Activated naive CD8-positive, alpha-beta T cell treated with anti-CD3 and anti-CD28 coated beads for 36 hours (primary cell): ENCODE measurements at regions not wholly inside any gene's neighbourhood (a gene's known extent, or its start where the extent isn't known, plus 50 kb on each side); places are given as distances from the start of the nearest gene placed in this dataset.
"Not testable (repeated sequence)": the region's sequence is repeated elsewhere in the genome, so short reads cannot be mapped to it uniquely, and the experiment has no call there.

Source experiments
- DNase-seq: peaks from one replicate; pipeline ENCODE4 v3.0.0; 2021
- H3K27ac Mint-ChIP-seq: one replicate; pipeline ENCODE4 v1.8.0; 2022; ENCODE audit warnings: mild to moderate bottlenecking, moderate library complexity, mixed read lengths
- H3K27me3 Mint-ChIP-seq: one replicate; pipeline ENCODE4 v1.8.0; 2022; ENCODE audit warnings: mild to moderate bottlenecking, mixed read lengths
- H3K36me3 Mint-ChIP-seq: one replicate; pipeline ENCODE4 v1.8.0; 2021; ENCODE audit warnings: mild to moderate bottlenecking, mixed read lengths
- H3K4me1 Mint-ChIP-seq: one replicate; pipeline ENCODE4 v1.8.0; 2021; ENCODE audit warnings: mixed read lengths
- H3K4me3 Mint-ChIP-seq: one replicate; pipeline ENCODE4 v1.8.0; 2022; ENCODE audit warnings: mild to moderate bottlenecking, moderate library complexity, mixed read lengths
- H3K9me3 Mint-ChIP-seq: one replicate; pipeline ENCODE4 v1.8.0; 2022; ENCODE audit warnings: mixed read lengths

DNA sequence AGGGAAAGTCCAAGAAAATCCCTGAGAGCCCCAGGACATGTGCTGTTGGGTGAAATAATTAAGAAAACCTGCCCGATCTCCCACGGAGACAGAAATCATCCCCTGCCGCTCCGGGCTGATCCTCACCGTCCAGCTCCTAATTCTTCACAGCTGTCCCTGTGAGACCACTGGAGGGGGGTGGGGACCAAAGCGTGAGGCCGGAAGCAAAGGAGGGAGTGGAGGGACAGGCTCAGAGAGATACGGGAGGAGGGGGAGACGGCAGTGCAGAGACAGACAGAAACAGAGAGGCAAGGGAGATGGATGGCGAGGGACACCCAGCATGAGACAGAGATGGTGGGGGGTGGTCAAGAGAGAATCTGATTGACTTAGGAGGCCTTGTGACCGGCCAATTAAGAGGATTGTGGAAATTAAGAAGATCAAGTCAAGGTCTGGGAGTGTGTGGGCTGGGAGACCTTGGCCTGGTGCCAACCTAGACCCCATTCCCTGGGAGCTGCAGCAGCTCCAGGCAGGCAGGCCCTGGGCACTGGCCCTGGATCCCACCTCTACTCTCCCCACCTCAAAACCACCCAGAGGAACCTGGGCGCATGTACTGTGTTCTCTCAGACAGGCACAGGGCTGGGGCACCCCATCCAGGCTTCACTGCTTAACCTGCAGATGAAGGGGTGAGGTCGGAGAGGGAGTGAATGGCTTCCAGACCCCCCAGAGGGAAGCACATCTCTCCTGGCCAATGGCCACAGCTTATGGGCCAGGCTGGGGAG is 113.2 kb upstream of the ALDH1A3 start:
- Mint-ChIP-seq H3K27me3 (peaks cover 13% of the 10 kb centered on the region), H3K27ac (no peak overlapping the region), H3K4me1 (no peaks in the 10 kb centered on the region), H3K36me3 (no peaks in the 10 kb centered on the region), H3K4me3 (no peak overlapping the region), H3K9me3 (no peaks in the 10 kb centered on the region)
- DNase-seq: no peak

GRCh38 chr15:100767001-100767825 is 112.4 kb upstream of the ALDH1A3 start:
- no peaks in the 10 kb centered on the region for H3K4me1 Mint-ChIP-seq
- DNase-seq: no peak
- peaks cover 8% of the 10 kb centered on the region for H3K27me3 Mint-ChIP-seq
- H3K36me3 Mint-ChIP-seq: no peaks in the 10 kb centered on the region
- H3K27ac Mint-ChIP-seq: no peak overlapping the region
- H3K4me3 Mint-ChIP-seq: no peak overlapping the region
- no peaks in the 10 kb centered on the region for H3K9me3 Mint-ChIP-seq

- H3K36me3 Mint-ChIP-seq: no peaks in the 10 kb centered on the region
- H3K9me3 Mint-ChIP-seq: no peaks in the 10 kb centered on the region
- no peaks in the 10 kb centered on the region for H3K4me1 Mint-ChIP-seq
- no peak overlapping the region for H3K27ac Mint-ChIP-seq
- peaks cover 4% of the 10 kb centered on the region for H3K27me3 Mint-ChIP-seq
- no peak for DNase-seq
- no peak overlapping the region for H3K4me3 Mint-ChIP-seq
Observed at GRCh38 chr15:100768501-100768931, 111.1 kb upstream of the ALDH1A3 start.

- Mint-ChIP-seq H3K9me3 (no peaks in the 10 kb centered on the region), H3K4me3 (no peak overlapping the region), H3K36me3 (no peaks in the 10 kb centered on the region), H3K27me3 (peaks cover 4% of the 10 kb centered on the region), H3K4me1 (no peaks in the 10 kb centered on the region), H3K27ac (no peak overlapping the region)
- DNase-seq: no peak
Observed at GRCh38 chr15:100769043-100769974, 110.3 kb upstream of the ALDH1A3 start.

- H3K27ac Mint-ChIP-seq: no peak overlapping the region
- peaks cover 4% of the 10 kb centered on the region for H3K27me3 Mint-ChIP-seq
- H3K4me3 Mint-ChIP-seq: no peak overlapping the region
- H3K4me1 Mint-ChIP-seq: no peaks in the 10 kb centered on the region
- no peaks in the 10 kb centered on the region for H3K9me3 Mint-ChIP-seq
- no peak for DNase-seq
- H3K36me3 Mint-ChIP-seq: no peaks in the 10 kb centered on the region
Observed at GRCh38 chr15:100769975-100770340, 109.7 kb upstream of the ALDH1A3 start.

DNA sequence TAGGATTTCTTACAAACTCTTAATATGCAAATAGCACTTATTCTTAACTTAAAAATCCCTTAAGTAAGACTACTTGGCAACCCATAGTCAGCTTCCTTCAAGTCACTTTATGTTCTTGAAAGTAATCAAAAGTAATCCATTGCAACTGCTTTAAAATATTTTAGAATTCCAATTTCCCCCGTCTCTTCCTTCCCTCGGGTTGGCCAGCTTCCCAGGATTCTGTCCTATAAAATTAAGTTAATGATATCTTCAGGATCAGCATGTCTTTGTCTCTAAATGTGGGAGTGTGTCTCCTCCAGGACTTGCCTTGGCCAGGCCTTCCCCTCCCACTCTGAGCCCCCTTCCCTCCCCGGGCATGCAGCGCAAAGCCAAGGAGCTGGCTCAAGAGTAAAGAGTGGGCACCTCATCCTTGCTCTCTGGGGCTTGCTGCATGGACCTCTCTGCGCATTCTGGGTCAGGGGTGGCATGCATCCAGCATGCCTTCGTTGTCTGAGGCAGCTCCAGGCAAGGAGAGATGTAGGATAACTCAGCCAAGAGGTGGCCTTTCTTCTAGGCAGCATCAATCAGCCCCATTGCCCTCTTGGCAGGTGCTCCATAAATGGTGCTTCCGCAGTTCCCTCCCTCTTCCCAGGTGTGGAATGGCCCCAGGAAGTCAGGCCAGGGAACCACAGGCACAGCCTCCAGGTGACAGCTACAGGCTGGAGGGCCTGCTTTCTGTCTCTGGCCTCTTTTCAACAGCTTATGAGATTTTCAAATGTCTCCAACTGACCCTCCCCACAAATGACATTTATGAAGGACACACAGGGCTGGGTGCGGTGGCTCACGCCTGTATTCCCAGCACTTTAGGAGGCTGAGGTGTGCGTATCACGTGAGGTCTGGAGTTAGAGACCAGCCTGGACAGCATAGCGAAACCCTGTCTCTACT is 108.7 kb upstream of the ALDH1A3 start:
- Mint-ChIP-seq H3K27ac (no peak overlapping the region), H3K9me3 (no peaks in the 10 kb centered on the region)
- no peak for DNase-seq

DNA sequence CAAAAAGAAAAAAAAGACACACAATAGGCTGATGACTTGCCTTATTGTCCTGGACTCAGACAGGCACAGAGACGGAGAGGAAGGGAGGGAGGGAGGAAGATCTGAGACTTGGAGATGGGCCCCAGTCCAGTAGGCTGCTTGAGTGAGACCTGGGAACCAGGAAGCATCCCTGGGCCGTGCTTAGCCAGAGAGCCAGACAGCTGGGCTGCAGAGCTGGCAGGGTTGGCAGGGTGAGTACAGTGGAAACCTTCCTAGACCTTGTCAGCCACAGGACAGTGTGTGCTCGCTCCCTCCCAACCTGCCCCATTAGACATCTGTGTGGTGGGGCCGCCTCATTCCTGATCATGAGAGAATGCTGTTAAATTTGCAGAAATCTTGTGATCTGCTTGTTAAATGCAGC is 107.9 kb upstream of the ALDH1A3 start:
- H3K9me3 Mint-ChIP-seq: no peaks in the 10 kb centered on the region
- no peak for DNase-seq
- no peaks in the 10 kb centered on the region for H3K27me3 Mint-ChIP-seq
- no peaks in the 10 kb centered on the region for H3K4me1 Mint-ChIP-seq
- H3K36me3 Mint-ChIP-seq: no peaks in the 10 kb centered on the region
- H3K4me3 Mint-ChIP-seq: no peak overlapping the region
- no peak overlapping the region for H3K27ac Mint-ChIP-seq

More for the DNA sequence above, 108.7 kb upstream of the ALDH1A3 start:
- Mint-ChIP-seq H3K4me3 (no peak overlapping the region), H3K4me1 (no peaks in the 10 kb centered on the region), H3K27me3 (peaks cover 4% of the 10 kb centered on the region), H3K36me3 (no peaks in the 10 kb centered on the region)

GRCh38 chr15:100772478-100772877 is 107.2 kb upstream of the ALDH1A3 start:
- no peaks in the 10 kb centered on the region for H3K9me3 Mint-ChIP-seq
- H3K36me3 Mint-ChIP-seq: no peaks in the 10 kb centered on the region
- H3K27ac Mint-ChIP-seq: no peak overlapping the region
- H3K27me3 Mint-ChIP-seq: no peaks in the 10 kb centered on the region
- no peak overlapping the region for H3K4me3 Mint-ChIP-seq
- no peaks in the 10 kb centered on the region for H3K4me1 Mint-ChIP-seq
- DNase-seq: no peak

DNA sequence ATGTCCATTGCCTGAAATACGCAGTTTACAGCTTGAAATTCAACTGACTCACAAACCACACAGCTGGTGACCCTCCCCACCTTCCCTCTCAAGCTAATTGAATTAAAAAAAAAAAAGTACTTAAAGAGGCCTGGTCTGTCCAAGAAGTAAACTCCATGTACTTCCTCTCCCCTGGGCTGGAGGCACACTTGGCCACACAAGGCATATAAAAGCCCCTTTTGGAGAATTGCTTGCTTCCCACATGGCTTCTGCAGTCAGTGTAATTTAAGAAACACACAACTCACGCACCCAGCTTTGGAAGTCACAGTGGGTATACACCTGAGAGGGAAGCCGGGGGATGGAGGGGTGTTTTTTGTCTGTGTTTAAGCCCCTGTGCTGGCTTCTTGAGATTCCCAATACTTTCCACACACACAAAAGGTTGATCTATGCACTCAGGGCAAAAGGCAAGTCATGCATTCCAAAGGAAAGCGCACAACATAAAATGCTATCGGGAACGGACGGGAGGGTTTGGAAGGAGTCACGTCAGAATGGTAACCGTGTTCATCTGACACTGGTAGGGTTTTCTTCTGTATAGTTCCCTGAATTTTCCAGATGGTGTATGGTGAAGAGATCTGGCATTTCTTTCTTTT is 106.6 kb upstream of the ALDH1A3 start:
- no peaks in the 10 kb centered on the region for H3K27me3 Mint-ChIP-seq
- no peaks in the 10 kb centered on the region for H3K36me3 Mint-ChIP-seq
- H3K4me1 Mint-ChIP-seq: no peaks in the 10 kb centered on the region
- DNase-seq: no peak
- H3K4me3 Mint-ChIP-seq: no peak overlapping the region
- H3K9me3 Mint-ChIP-seq: no peaks in the 10 kb centered on the region
- no peak overlapping the region for H3K27ac Mint-ChIP-seq

- not testable (repeated sequence) for DNase-seq, H3K27me3 Mint-ChIP-seq, H3K4me1 Mint-ChIP-seq, H3K36me3 Mint-ChIP-seq, H3K4me3 Mint-ChIP-seq, H3K27ac Mint-ChIP-seq, H3K9me3 Mint-ChIP-seq
Observed at GRCh38 chr15:100774044-100774443, 105.6 kb upstream of the ALDH1A3 start.

GRCh38 chr15:100775581-100776185 is 103.9 kb upstream of the ALDH1A3 start:
- no peaks in the 10 kb centered on the region for H3K9me3 Mint-ChIP-seq
- no peak for DNase-seq
- H3K36me3 Mint-ChIP-seq: no peaks in the 10 kb centered on the region
- H3K27ac Mint-ChIP-seq: no peak overlapping the region
- H3K4me1 Mint-ChIP-seq: no peaks in the 10 kb centered on the region
- peaks cover 9% of the 10 kb centered on the region for H3K27me3 Mint-ChIP-seq
- no peak overlapping the region for H3K4me3 Mint-ChIP-seq

DNA sequence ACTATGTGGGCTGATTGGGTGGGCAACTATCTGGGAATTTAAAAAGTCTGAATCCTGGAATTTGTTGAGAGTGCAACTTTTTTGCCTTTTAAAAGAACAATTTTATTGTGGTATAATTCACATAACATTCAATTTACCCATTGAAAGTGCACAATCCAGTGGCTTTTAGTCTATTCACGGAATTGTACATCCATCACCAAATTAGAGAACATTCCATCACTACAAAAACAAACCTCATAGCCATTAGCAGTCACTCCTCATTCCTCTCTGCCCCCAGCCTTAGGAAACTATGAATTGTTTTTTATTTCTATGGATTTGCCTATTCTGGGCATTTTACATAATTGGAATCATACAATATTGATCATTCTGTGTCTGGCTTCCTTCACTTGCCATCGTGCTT is 101.8 kb upstream of the ALDH1A3 start:
- Mint-ChIP-seq H3K4me3 (no peak overlapping the region), H3K36me3 (no peaks in the 10 kb centered on the region), H3K27ac (no peak overlapping the region), H3K27me3 (peaks cover 12% of the 10 kb centered on the region), H3K9me3 (no peaks in the 10 kb centered on the region), H3K4me1 (no peaks in the 10 kb centered on the region)
- no peak for DNase-seq

DNA sequence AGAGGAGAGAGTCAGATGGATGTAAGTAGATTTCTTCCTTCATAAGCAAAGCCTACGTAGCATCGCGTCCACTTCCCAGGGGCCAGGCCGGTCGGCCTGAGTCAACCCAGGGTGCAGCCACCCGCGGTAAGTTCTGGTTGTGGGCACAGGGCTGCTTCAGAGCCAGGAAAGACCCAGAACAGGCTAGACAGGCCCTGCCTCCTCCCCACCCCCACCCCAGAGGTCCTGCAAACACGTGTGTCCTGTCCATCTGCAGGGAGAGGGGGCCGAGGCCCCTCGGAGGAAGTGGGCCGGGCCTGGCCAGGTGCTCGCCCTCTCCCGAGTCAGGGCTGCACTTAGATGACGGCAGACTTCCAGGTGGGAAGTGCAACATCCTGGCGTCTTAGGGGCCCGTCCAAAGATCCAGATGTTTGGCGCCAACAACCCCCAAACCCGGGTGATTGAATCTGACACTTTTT is 100.8 kb upstream of the ALDH1A3 start:
- Mint-ChIP-seq H3K9me3 (no peaks in the 10 kb centered on the region), H3K36me3 (no peaks in the 10 kb centered on the region), H3K27ac (no peak overlapping the region), H3K27me3 (peaks cover 12% of the 10 kb centered on the region), H3K4me3 (no peak overlapping the region), H3K4me1 (no peaks in the 10 kb centered on the region)
- no peak for DNase-seq
